HepG2 (cell line): ENCODE measurements at regions not wholly inside any gene's neighbourhood (a gene's known extent, or its start where the extent isn't known, plus 50 kb on each side); places are given as distances from the start of the nearest gene placed in this dataset.

Experiments
- ATAC-seq: fragments of 200-7000 bp; cut with Tn5 transposase; 3 replicates; pipeline ENCODE4 v1.9.1; 2020; ENCODE audit warnings: mild to moderate bottlenecking, moderate library complexity
- BruUV-seq: library from RNA; stranded (reverse); fragments of 400-500 nt; replicated peaks from 2 replicates; lab custom pipeline; 2021; lab: Mats Ljungman, UMichigan
- CTCF ChIA-PET: fragments of 300-600 bp; formaldehyde crosslinking; extraction: SDS; loops from one replicate; lab custom pipeline; 2021; ENCODE audit warnings: low total read pairs, inconsistent platforms, low intra/inter-chr PET ratio; lab: Yijun Ruan, JAX
- POLR2A ChIA-PET: fragments of 350-600 bp; sonication (Branson Sonifier 250); formaldehyde crosslinking; loops from one replicate; lab custom pipeline; 2020; ENCODE audit warnings: antibody characterized with exemption, inconsistent platforms; lab: Yijun Ruan, JAX
- DNase-seq: peaks from one replicate; pipeline ENCODE4 v3.0.0-alpha.2; 2015; ENCODE audit warnings: low spot score
- FAIRE-seq: peaks from 3 replicates; lab custom pipeline; 2011; peaks lifted over from hg19 to GRCh38; lab: Jason Lieb, UNC
- H2AFZ ChIP-seq: one replicate; pipeline ENCODE4 v1.6.1; 2011; ENCODE audit warnings: low read length, inconsistent platforms
- H3K27ac ChIP-seq: fragments of 300-600 bp; 3 replicates; pipeline ENCODE4 v1.8.0; 2011; ENCODE audit warnings: mixed run types, mild to moderate bottlenecking, mixed read lengths, low read length, inconsistent platforms; ENCODE audit not compliant: insufficient read depth; ENCODE audit errors: extremely low read length
- H3K27me3 ChIP-seq, 2 experiments: fragments of 200-600 bp in 1 of 2; 2 replicates in 1 of 2; 3 replicates in 1 of 2; pipeline versions ENCODE4 v1.6.0 to v1.8.0; 2011; ENCODE audit warnings: low read length in 2 of 2, mild to moderate bottlenecking in 2 of 2, moderate library complexity in 2 of 2, inconsistent platforms in 1 of 2; ENCODE audit not compliant: insufficient read depth in 2 of 2, control insufficient read depth in 1 of 2
- H3K36me3 ChIP-seq, 2 experiments: fragments of 200-600 bp in 1 of 2; replicated peaks in 1 of 2; 2 replicates in 1 of 2; 3 replicates in 1 of 2; pipeline versions ENCODE4 v1.5.1 to v1.8.0; 2011; ENCODE audit warnings: low read length in 2 of 2, inconsistent platforms in 1 of 2; ENCODE audit not compliant: insufficient read depth in 2 of 2, control insufficient read depth in 1 of 2
- H3K4me1 ChIP-seq: 2 replicates; pipeline ENCODE4 v1.5.1; 2012; ENCODE audit warnings: low read length, inconsistent platforms; ENCODE audit not compliant: insufficient read depth
- H3K4me2 ChIP-seq: 2 replicates; pipeline ENCODE4 v1.6.0; 2011; ENCODE audit warnings: low read depth, low read length, inconsistent platforms
- H3K4me3 ChIP-seq, 3 experiments: fragments of 200-600 bp in 1 of 3; sonication (generic), shearing (Covaris generic) in 1 of 3; replicated peaks in 1 of 3; 2 replicates each; pipeline ENCODE4 v1.5.1; 2011 to 2016; ENCODE audit warnings: low read length in 3 of 3, inconsistent platforms in 2 of 3, low read depth in 2 of 3, mild to moderate bottlenecking in 2 of 3, control low read depth in 1 of 3, mixed read lengths in 1 of 3; ENCODE audit not compliant: insufficient read depth in 1 of 3
- H3K79me2 ChIP-seq: one replicate; pipeline ENCODE4 v1.6.1; 2011; ENCODE audit warnings: low read length, inconsistent platforms; ENCODE audit not compliant: insufficient read depth
- H3K9ac ChIP-seq: 2 replicates; pipeline ENCODE4 v1.6.0; 2011; ENCODE audit warnings: mild to moderate bottlenecking, low read depth, low read length, inconsistent platforms; ENCODE audit not compliant: insufficient read depth
- H3K9me3 ChIP-seq: 2 replicates; pipeline ENCODE4 v1.5.1; 2012; ENCODE audit warnings: mild to moderate bottlenecking, low read length
- H4K20me1 ChIP-seq: 2 replicates; pipeline ENCODE4 v1.6.0; 2011; ENCODE audit warnings: inconsistent platforms, mild to moderate bottlenecking, low read length, moderate library complexity; ENCODE audit not compliant: insufficient read depth
- ADNP ChIP-seq: sonication (generic); formaldehyde crosslinking; IDR thresholded peaks from 2 replicates; pipeline ENCODE4 v1.4.0; 2020; ENCODE audit warnings: missing genetic modification reagents
- ATF2 ChIP-seq: sonication (generic); formaldehyde crosslinking; IDR thresholded peaks from 2 replicates; pipeline ENCODE4 v1.4.0; 2020; ENCODE audit warnings: missing genetic modification reagents
- CENPT ChIP-seq: sonication (generic); formaldehyde crosslinking; IDR thresholded peaks from 2 replicates; pipeline ENCODE4 v1.8.0; 2022; ENCODE audit warnings: low read depth, mild to moderate bottlenecking, moderate library complexity, missing genetic modification reagents
- HIC2 ChIP-seq: sonication (generic); formaldehyde crosslinking; IDR thresholded peaks from 2 replicates; pipeline ENCODE4 v1.9.0; 2022; ENCODE audit warnings: low read depth, missing genetic modification reagents
- MAF1 ChIP-seq: sonication (generic); formaldehyde crosslinking; IDR thresholded peaks from 2 replicates; pipeline ENCODE4 v1.5.0; 2020; ENCODE audit warnings: missing genetic modification reagents, borderline replicate concordance
- MEIS2 ChIP-seq: sonication (generic); formaldehyde crosslinking; IDR thresholded peaks from 2 replicates; pipeline ENCODE4 v1.9.0; 2021; ENCODE audit warnings: mild to moderate bottlenecking, missing genetic modification reagents
- MLX ChIP-seq: IDR thresholded peaks from 2 replicates; pipeline ENCODE4 v1.6.1; 2016
- PPARG ChIP-seq: conservative IDR thresholded peaks from 2 replicates; pipeline ENCODE4 v1.6.1; 2016; ENCODE audit warnings: missing biosample characterization, missing genetic modification reagents
- SALL2 ChIP-seq: sonication (generic); formaldehyde crosslinking; IDR thresholded peaks from 2 replicates; pipeline ENCODE4 v1.8.1; 2023; ENCODE audit warnings: mild to moderate bottlenecking, missing genetic modification reagents, inconsistent platforms
- SP2 ChIP-seq: sonication (generic); formaldehyde crosslinking; IDR thresholded peaks from 2 replicates; pipeline ENCODE4 v1.5.1; 2020; ENCODE audit warnings: mild to moderate bottlenecking, missing genetic modification reagents
- THYN1 ChIP-seq: sonication (generic); formaldehyde crosslinking; IDR thresholded peaks from 2 replicates; pipeline ENCODE4 v1.8.1; 2023; ENCODE audit warnings: low read depth, mild to moderate bottlenecking, moderate library complexity, missing genetic modification reagents, borderline replicate concordance
- ZHX1 ChIP-seq: sonication (generic); formaldehyde crosslinking; IDR thresholded peaks from 2 replicates; pipeline ENCODE4 v1.8.1; 2022; ENCODE audit warnings: low read depth, mild to moderate bottlenecking, missing genetic modification reagents
- ZNF343 ChIP-seq: sonication (generic); formaldehyde crosslinking; IDR thresholded peaks from 2 replicates; pipeline ENCODE4 v1.4.0; 2020; ENCODE audit warnings: mild to moderate bottlenecking, missing genetic modification reagents
- ZNF577 ChIP-seq: sonication (generic); formaldehyde crosslinking; IDR thresholded peaks from 2 replicates; pipeline ENCODE4 v1.4.0; 2020; ENCODE audit warnings: mild to moderate bottlenecking, low read depth, missing genetic modification reagents, borderline replicate concordance
- ZNF580 ChIP-seq: IDR thresholded peaks from 2 replicates; pipeline ENCODE4 v1.6.1; 2016; ENCODE audit warnings: low read depth, borderline replicate concordance
- ZNF619 ChIP-seq: sonication (generic); formaldehyde crosslinking; IDR thresholded peaks from 2 replicates; pipeline ENCODE4 v1.4.0; 2020; ENCODE audit warnings: mild to moderate bottlenecking, missing genetic modification reagents
- ZNF841 ChIP-seq: sonication (generic); formaldehyde crosslinking; IDR thresholded peaks from 2 replicates; pipeline ENCODE4 v1.8.1; 2023; ENCODE audit warnings: missing genetic modification reagents, borderline replicate concordance
- WGBS: methylation state at CpG from one replicate; pipeline ENCODE4 v1.1.6; 2017; ENCODE audit warnings: low lambda C conversion rate; 5-methylcytosine and 5-hydroxymethylcytosine counted together
- in situ Hi-C: cut with HindIII; loops from 2 replicates; pipeline ENCODE4 v1.10.0; 2017; ENCODE audit warnings: low pct_unique_long_range_greater_than_20kb; ENCODE audit not compliant: extremely low pct_ligation_motif_present
- intact Hi-C: fragments of 100-400 bp; cut with micrococcal nuclease; formaldehyde crosslinking; loops from one replicate; pipeline ENCODE4 v1.10.0; 2022; ENCODE audit not compliant: unreplicated experiment

- TF ChIP-seq HIC2 (CRISPR knock-in tag) (no peak), MLX (no peak), PPARG (CRISPR knock-in tag) (no peak), ZNF619 (no peak)
Measured at GRCh38 chr13:104485571-104485970, 1419.4 kb upstream of the SLC10A2 start (continued).

GRCh38 chr13:104483631-104484030 is 1417.4 kb upstream of the SLC10A2 start:
- Histone ChIP-seq H3K4me1 (no peaks in the 10 kb centered on the region), H3K4me2 (no peak overlapping the region), H3K4me3 (no peak overlapping the region), H3K27me3 (no peaks in the 10 kb centered on the region), H3K9ac (no peak overlapping the region), H3K27ac (no peak overlapping the region), H3K36me3 (no peaks in the 10 kb centered on the region), H4K20me1 (no peaks in the 10 kb centered on the region), H2AFZ (no peak overlapping the region), H3K9me3 (peaks cover 45% of the 10 kb centered on the region), H3K79me2 (no peaks in the 10 kb centered on the region)
- FAIRE-seq (no peak), DNase-seq (no peak), ATAC-seq (no peak)
- WGBS = 50% methylated on average over 2 of the region's 10 CpGs
- CTCF ChIA-PET = no interaction called here
- in situ Hi-C loops = no loop called here
- intact Hi-C loops = no loop called here
- BruUV-seq = no TSS peak
- POLR2A ChIA-PET = no interaction called here
- TF ChIP-seq ZNF841 (CRISPR knock-in tag) = no peak
- no peak for TF ChIP-seq SALL2 (CRISPR knock-in tag)
- TF ChIP-seq ZNF577 (CRISPR knock-in tag) = no peak
- no peak for TF ChIP-seq ADNP (CRISPR knock-in tag)
- TF ChIP-seq CENPT (CRISPR knock-in tag) = no peak
- no peak for TF ChIP-seq SP2 (CRISPR knock-in tag)
- TF ChIP-seq ZHX1 (CRISPR knock-in tag) = no peak
- TF ChIP-seq MAF1 (CRISPR knock-in tag) = no peak
- TF ChIP-seq ATF2 (CRISPR knock-in tag) = no peak
- TF ChIP-seq THYN1 (CRISPR knock-in tag) = no peak
- no peak for TF ChIP-seq ZNF580
- TF ChIP-seq MEIS2 (CRISPR knock-in tag) = no peak
- TF ChIP-seq ZNF343 = no peak
